NB4 (cell line): ENCODE measurements at regions not wholly inside any gene's neighbourhood (a gene's known extent, or its start where the extent isn't known, plus 50 kb on each side); places are given as distances from the start of the nearest gene placed in this dataset.

ENCODE experiments used
- CTCF ChIP-seq: IDR thresholded peaks from one replicate; pipeline ENCODE4 v1.5.1; 2012; ENCODE audit warnings: low read depth, low read length
- MYC ChIP-seq: IDR thresholded peaks from 2 replicates; pipeline ENCODE4 v1.6.1; 2011; ENCODE audit warnings: low read depth, low read length
- POLR2A ChIP-seq: IDR thresholded peaks from 2 replicates; pipeline ENCODE4 v1.6.1; 2011; ENCODE audit warnings: mild to moderate bottlenecking; ENCODE audit not compliant: insufficient read length; ENCODE audit errors: extremely low read depth

- TF ChIP-seq CTCF = no peak
- TF ChIP-seq MYC = no peak
- no peak for TF ChIP-seq POLR2A
Observed at GRCh38 chr6:21955053-21955595, 341.7 kb downstream of the PRL start.
